OCI-LY3 (cell line): ENCODE measurements at regions not wholly inside any gene's neighbourhood (a gene's known extent, or its start where the extent isn't known, plus 50 kb on each side); places are given as distances from the start of the nearest gene placed in this dataset.

ENCODE experiments used
- CTCF ChIP-seq: fragments of 200-600, 300-600 bp; sonication (generic); IDR thresholded peaks from 2 replicates; pipeline ENCODE4 v1.5.1; 2014; ENCODE audit warnings: antibody characterized with exemption, low read length, low read depth
- EZH2phosphoT487 ChIP-seq: fragments of 200-600 bp; shearing (Covaris generic); IDR thresholded peaks from 2 replicates; pipeline ENCODE4 v1.6.1; 2018; ENCODE audit warnings: antibody characterized with exemption, mixed run types, low read depth

- TF ChIP-seq CTCF (no peak), EZH2phosphoT487 (no peak)
Observed at GRCh38 chr21:41111681-41112080, 56.3 kb upstream of the BACE2 start.
